Body of pancreas (tissue), 4 donors: ENCODE measurements at regions not wholly inside any gene's neighbourhood (a gene's known extent, or its start where the extent isn't known, plus 50 kb on each side); places are given as distances from the start of the nearest gene placed in this dataset.

Source experiments
- POLR2A ChIP-seq, 3 donors: fragments of 450-650 bp; IDR thresholded peaks; one replicate each; pipeline ENCODE4 v1.6.1; 2016; ENCODE audit warnings: antibody characterized with exemption in 3 of 3, mild to moderate bottlenecking in 2 of 3
- TF ChIP-seq, protein P1 (sequence below), 7 experiments: fragments of 450-650 bp in 4 of 7; fragments of 200-600 bp in 3 of 7; sonication (generic) in 3 of 7; IDR thresholded peaks; one replicate each; pipeline ENCODE4 v1.5.1; 2016 to 2019; ENCODE audit warnings: antibody characterized with exemption in 7 of 7

DNA sequence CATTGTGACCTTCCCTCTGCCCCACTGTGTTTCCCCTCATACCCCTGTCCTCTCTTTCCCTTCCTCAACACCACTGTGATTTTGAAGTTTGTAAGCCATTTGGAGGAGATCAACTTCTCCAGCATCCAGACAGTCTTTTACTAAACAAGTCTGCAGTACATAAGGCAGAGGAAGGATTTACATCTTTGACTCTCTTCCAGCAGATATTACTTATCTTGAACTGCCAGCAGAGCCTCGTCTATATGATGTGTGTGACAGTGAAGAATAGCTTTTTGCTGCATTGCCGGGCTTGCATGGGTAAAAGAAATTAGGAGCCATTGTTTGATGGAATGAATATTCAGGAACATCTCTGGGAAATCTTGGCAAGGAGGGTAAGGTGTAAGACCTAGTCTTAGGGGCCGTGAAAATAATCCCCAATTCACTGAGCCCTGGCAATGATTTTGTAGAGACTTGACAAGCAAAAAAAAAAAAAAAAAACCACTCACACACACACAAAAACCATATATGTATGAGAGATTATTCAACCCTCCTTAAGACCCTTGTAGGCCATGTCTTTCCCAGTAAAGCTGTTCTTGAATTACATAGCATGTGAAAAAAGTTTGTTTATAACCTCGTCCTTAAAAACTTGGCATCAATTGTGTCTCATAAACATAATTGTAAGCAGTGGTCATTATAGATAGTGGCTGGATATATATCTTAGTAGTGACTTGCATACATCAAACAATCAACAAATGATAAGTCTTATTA, 903.9 kb downstream of the CDH11 start:
- TF ChIP-seq, protein P1, sequence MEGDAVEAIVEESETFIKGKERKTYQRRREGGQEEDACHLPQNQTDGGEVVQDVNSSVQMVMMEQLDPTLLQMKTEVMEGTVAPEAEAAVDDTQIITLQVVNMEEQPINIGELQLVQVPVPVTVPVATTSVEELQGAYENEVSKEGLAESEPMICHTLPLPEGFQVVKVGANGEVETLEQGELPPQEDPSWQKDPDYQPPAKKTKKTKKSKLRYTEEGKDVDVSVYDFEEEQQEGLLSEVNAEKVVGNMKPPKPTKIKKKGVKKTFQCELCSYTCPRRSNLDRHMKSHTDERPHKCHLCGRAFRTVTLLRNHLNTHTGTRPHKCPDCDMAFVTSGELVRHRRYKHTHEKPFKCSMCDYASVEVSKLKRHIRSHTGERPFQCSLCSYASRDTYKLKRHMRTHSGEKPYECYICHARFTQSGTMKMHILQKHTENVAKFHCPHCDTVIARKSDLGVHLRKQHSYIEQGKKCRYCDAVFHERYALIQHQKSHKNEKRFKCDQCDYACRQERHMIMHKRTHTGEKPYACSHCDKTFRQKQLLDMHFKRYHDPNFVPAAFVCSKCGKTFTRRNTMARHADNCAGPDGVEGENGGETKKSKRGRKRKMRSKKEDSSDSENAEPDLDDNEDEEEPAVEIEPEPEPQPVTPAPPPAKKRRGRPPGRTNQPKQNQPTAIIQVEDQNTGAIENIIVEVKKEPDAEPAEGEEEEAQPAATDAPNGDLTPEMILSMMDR (IDR thresholded peaks at IDR 0.05): no peak
- no peak for TF ChIP-seq POLR2A (IDR thresholded peaks at IDR 0.05)
